DND-41 (cell line): ENCODE measurements at regions not wholly inside any gene's neighbourhood (a gene's known extent, or its start where the extent isn't known, plus 50 kb on each side); places are given as distances from the start of the nearest gene placed in this dataset.

Experiments
- ATAC-seq: fragments of 200-7000 bp; cut with Tn5 transposase; 3 replicates; pipeline ENCODE4 v1.9.1; 2021; ENCODE audit warnings: low read depth; ENCODE audit not compliant: insufficient read depth
- DNase-seq: peaks from one replicate; pipeline ENCODE4 v3.0.0-alpha.2; 2020
- H2AFZ ChIP-seq: 2 replicates; pipeline ENCODE4 v1.6.0; 2012; ENCODE audit warnings: low read depth, low read length
- H3K27ac ChIP-seq: 2 replicates; pipeline ENCODE4 v1.5.1; 2012; ENCODE audit warnings: low read length, inconsistent platforms
- H3K27me3 ChIP-seq: fragments of 200-600 bp; sonication (generic); 2 replicates; pipeline ENCODE4 v1.6.0; 2012; ENCODE audit warnings: low read length, mild to moderate bottlenecking, inconsistent platforms; ENCODE audit not compliant: insufficient read depth, poor library complexity
- H3K36me3 ChIP-seq: 2 replicates; pipeline ENCODE4 v1.5.1; 2012; ENCODE audit warnings: low read length, inconsistent platforms; ENCODE audit not compliant: insufficient read depth
- H3K4me1 ChIP-seq: 2 replicates; pipeline ENCODE4 v1.5.1; 2012; ENCODE audit warnings: mild to moderate bottlenecking, low read length; ENCODE audit not compliant: insufficient read depth
- H3K4me2 ChIP-seq: 2 replicates; pipeline ENCODE4 v1.6.0; 2012; ENCODE audit warnings: mild to moderate bottlenecking, moderate library complexity, low read length, inconsistent platforms; ENCODE audit not compliant: insufficient read depth
- H3K4me3 ChIP-seq, 2 experiments: fragments of 200-600 bp in 1 of 2; shearing (Covaris generic) in 1 of 2; 2 replicates each; pipeline ENCODE4 v1.5.1; 2012 to 2016; ENCODE audit warnings: inconsistent platforms in 2 of 2, low read length in 2 of 2, mild to moderate bottlenecking in 2 of 2, low read depth in 1 of 2, moderate library complexity in 1 of 2
- H3K79me2 ChIP-seq: 2 replicates; pipeline ENCODE4 v1.6.0; 2012; ENCODE audit warnings: low read length, inconsistent platforms; ENCODE audit not compliant: insufficient read depth
- H3K9ac ChIP-seq: 2 replicates; pipeline ENCODE4 v1.6.0; 2012; ENCODE audit warnings: low read depth, mild to moderate bottlenecking, inconsistent platforms, low read length, moderate library complexity
- H3K9me3 ChIP-seq: 2 replicates; pipeline ENCODE4 v1.5.1; 2012; ENCODE audit warnings: low read length, moderate library complexity, mild to moderate bottlenecking, inconsistent platforms; ENCODE audit not compliant: insufficient read depth, severe bottlenecking
- H4K20me1 ChIP-seq: 2 replicates; pipeline ENCODE4 v1.6.0; 2012; ENCODE audit warnings: low read length; ENCODE audit not compliant: insufficient read depth
- EZH2 ChIP-seq: IDR thresholded peaks from 3 replicates; pipeline ENCODE4 v1.6.1; 2012; ENCODE audit warnings: borderline replicate concordance, low read depth, mild to moderate bottlenecking, moderate library complexity, low read length, inconsistent platforms; ENCODE audit not compliant: severe bottlenecking
- TF ChIP-seq, protein P1 (sequence below): IDR thresholded peaks from 2 replicates; pipeline ENCODE4 v1.5.1; 2012; ENCODE audit warnings: borderline replicate concordance, low read length, moderate library complexity, mild to moderate bottlenecking; ENCODE audit not compliant: poor library complexity, severe bottlenecking; ENCODE audit errors: extremely low read depth

- no peak for TF ChIP-seq EZH2
- TF ChIP-seq, protein P1, sequence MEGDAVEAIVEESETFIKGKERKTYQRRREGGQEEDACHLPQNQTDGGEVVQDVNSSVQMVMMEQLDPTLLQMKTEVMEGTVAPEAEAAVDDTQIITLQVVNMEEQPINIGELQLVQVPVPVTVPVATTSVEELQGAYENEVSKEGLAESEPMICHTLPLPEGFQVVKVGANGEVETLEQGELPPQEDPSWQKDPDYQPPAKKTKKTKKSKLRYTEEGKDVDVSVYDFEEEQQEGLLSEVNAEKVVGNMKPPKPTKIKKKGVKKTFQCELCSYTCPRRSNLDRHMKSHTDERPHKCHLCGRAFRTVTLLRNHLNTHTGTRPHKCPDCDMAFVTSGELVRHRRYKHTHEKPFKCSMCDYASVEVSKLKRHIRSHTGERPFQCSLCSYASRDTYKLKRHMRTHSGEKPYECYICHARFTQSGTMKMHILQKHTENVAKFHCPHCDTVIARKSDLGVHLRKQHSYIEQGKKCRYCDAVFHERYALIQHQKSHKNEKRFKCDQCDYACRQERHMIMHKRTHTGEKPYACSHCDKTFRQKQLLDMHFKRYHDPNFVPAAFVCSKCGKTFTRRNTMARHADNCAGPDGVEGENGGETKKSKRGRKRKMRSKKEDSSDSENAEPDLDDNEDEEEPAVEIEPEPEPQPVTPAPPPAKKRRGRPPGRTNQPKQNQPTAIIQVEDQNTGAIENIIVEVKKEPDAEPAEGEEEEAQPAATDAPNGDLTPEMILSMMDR: no peak
Measured at GRCh38 chr2:109710505-109711229, 83.4 kb upstream of the RGPD5 start.

DNA sequence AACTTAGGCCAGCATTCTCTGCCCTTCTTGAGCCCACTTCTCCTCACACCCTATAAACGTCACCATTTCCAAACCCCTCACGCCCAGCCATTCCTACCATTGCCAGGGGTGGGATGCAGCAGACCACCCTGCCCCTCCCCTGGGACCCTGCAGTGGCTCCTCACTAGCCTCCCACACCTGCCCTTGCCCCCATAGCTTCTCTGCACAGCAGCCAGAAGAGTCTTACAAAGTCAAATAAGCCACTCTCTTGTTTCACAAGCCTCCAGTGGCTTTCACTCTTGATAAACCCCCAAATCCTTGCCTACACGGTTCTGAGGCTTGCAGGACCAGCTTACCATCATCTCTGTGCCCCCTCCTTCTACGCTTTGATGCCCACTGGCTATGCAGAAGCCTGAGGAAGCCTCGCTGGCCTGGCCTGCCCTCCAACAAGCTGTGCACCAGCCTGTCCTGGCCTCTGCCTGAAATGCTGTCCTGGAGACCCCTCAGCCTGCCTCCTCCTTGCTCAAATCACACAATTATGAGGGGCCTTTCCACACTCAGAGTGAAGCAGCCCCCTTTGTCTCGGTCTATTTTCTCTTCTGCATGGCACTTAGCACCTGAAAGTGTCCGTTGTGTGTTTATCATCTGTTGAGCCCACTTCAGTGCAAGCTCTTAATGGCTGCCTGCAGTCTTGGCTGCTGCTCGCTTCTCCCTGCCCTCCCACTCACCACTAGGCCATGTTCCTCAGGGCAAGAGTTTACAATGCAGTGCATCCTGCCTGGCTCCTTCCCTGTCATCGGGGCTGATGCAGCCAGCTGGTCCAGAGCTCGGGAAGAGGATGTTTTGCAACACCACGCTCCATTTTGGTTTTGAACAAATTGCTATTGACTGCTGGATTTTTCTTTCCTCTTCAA, 82.6 kb upstream of the RGPD5 start:
- ATAC-seq: no peak
- Histone ChIP-seq H3K4me2 (no peak overlapping the region), H3K27me3 (no peaks in the 10 kb centered on the region), H3K36me3 (no peaks in the 10 kb centered on the region), H3K27ac (no peak overlapping the region), H2AFZ (no peak overlapping the region), H3K9me3 (no peaks in the 10 kb centered on the region), H3K4me3 (no peak overlapping the region), H3K9ac (no peak overlapping the region), H3K79me2 (no peaks in the 10 kb centered on the region), H3K4me1 (no peaks in the 10 kb centered on the region), H4K20me1 (no peaks in the 10 kb centered on the region)
- TF ChIP-seq, protein P1: no peak
- TF ChIP-seq EZH2: no peak
- no peak for DNase-seq

More at GRCh38 chr2:109710505-109711229, 83.4 kb upstream of the RGPD5 start:
- Histone ChIP-seq H2AFZ (no peak overlapping the region), H3K9ac (no peak overlapping the region), H3K27ac (no peak overlapping the region), H3K4me1 (no peaks in the 10 kb centered on the region), H3K4me3 (no peak overlapping the region), H3K4me2 (no peak overlapping the region), H3K79me2 (no peaks in the 10 kb centered on the region), H3K36me3 (no peaks in the 10 kb centered on the region), H3K9me3 (no peaks in the 10 kb centered on the region), H3K27me3 (no peaks in the 10 kb centered on the region), H4K20me1 (no peaks in the 10 kb centered on the region)
- DNase-seq (no peak), ATAC-seq (no peak)

DNA sequence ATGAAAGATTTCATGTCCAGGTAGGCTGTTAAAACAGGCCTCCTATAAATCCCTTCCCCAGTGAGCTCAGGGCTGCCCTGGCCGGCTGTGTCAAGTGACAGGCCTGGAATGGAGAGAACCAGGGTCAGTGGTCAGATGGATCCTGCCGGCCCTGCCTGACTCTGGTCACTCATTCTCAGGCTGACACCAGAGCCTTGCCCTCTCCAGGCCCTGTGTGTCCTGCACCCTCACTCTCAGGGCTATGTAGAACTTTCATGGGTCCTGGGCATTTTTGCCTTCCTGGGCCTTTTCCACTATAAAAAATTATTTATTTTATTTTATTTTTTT, 82.0 kb upstream of the RGPD5 start:
- no peak overlapping the region for H3K9ac ChIP-seq
- ATAC-seq: no peak
- no peak overlapping the region for H3K4me2 ChIP-seq
- H4K20me1 ChIP-seq: no peaks in the 10 kb centered on the region
- H2AFZ ChIP-seq: no peak overlapping the region
- TF ChIP-seq, protein P1: no peak
- no peak for TF ChIP-seq EZH2
- DNase-seq: no peak
- H3K27me3 ChIP-seq: no peaks in the 10 kb centered on the region
- H3K9me3 ChIP-seq: no peaks in the 10 kb centered on the region
- H3K4me1 ChIP-seq: no peaks in the 10 kb centered on the region
- no peak overlapping the region for H3K27ac ChIP-seq
- no peak overlapping the region for H3K4me3 ChIP-seq
- H3K36me3 ChIP-seq: no peaks in the 10 kb centered on the region
- no peaks in the 10 kb centered on the region for H3K79me2 ChIP-seq
